HepG2 (cell line): ENCODE measurements at regions not wholly inside any gene's neighbourhood (a gene's known extent, or its start where the extent isn't known, plus 50 kb on each side); places are given as distances from the start of the nearest gene placed in this dataset.

Experiments used
- ATAC-seq: fragments of 200-7000 bp; cut with Tn5 transposase; 3 replicates; pipeline ENCODE4 v1.9.1; 2020; ENCODE audit warnings: mild to moderate bottlenecking, moderate library complexity
- BruUV-seq: library from RNA; stranded (reverse); fragments of 400-500 nt; replicated peaks from 2 replicates; lab custom pipeline; 2021; lab: Mats Ljungman, UMichigan
- CTCF ChIA-PET: fragments of 300-600 bp; formaldehyde crosslinking; extraction: SDS; loops from one replicate; lab custom pipeline; 2021; ENCODE audit warnings: low total read pairs, inconsistent platforms, low intra/inter-chr PET ratio; lab: Yijun Ruan, JAX
- POLR2A ChIA-PET: fragments of 350-600 bp; sonication (Branson Sonifier 250); formaldehyde crosslinking; loops from one replicate; lab custom pipeline; 2020; ENCODE audit warnings: antibody characterized with exemption, inconsistent platforms; lab: Yijun Ruan, JAX
- DNase-seq: peaks from one replicate; pipeline ENCODE4 v3.0.0-alpha.2; 2015; ENCODE audit warnings: low spot score
- FAIRE-seq: peaks from 3 replicates; lab custom pipeline; 2011; peaks lifted over from hg19 to GRCh38; lab: Jason Lieb, UNC
- H2AFZ ChIP-seq: one replicate; pipeline ENCODE4 v1.6.1; 2011; ENCODE audit warnings: low read length, inconsistent platforms
- H3K27ac ChIP-seq: fragments of 300-600 bp; 3 replicates; pipeline ENCODE4 v1.8.0; 2011; ENCODE audit warnings: mixed run types, mild to moderate bottlenecking, mixed read lengths, low read length, inconsistent platforms; ENCODE audit not compliant: insufficient read depth; ENCODE audit errors: extremely low read length
- H3K27me3 ChIP-seq, 2 experiments: fragments of 200-600 bp in 1 of 2; 2 replicates in 1 of 2; 3 replicates in 1 of 2; pipeline versions ENCODE4 v1.6.0 to v1.8.0; 2011; ENCODE audit warnings: low read length in 2 of 2, mild to moderate bottlenecking in 2 of 2, moderate library complexity in 2 of 2, inconsistent platforms in 1 of 2; ENCODE audit not compliant: insufficient read depth in 2 of 2, control insufficient read depth in 1 of 2
- H3K36me3 ChIP-seq, 2 experiments: fragments of 200-600 bp in 1 of 2; replicated peaks in 1 of 2; 2 replicates in 1 of 2; 3 replicates in 1 of 2; pipeline versions ENCODE4 v1.5.1 to v1.8.0; 2011; ENCODE audit warnings: low read length in 2 of 2, inconsistent platforms in 1 of 2; ENCODE audit not compliant: insufficient read depth in 2 of 2, control insufficient read depth in 1 of 2
- H3K4me1 ChIP-seq: 2 replicates; pipeline ENCODE4 v1.5.1; 2012; ENCODE audit warnings: low read length, inconsistent platforms; ENCODE audit not compliant: insufficient read depth
- H3K4me2 ChIP-seq: 2 replicates; pipeline ENCODE4 v1.6.0; 2011; ENCODE audit warnings: low read depth, low read length, inconsistent platforms
- H3K4me3 ChIP-seq, 3 experiments: fragments of 200-600 bp in 1 of 3; sonication (generic), shearing (Covaris generic) in 1 of 3; replicated peaks in 1 of 3; 2 replicates each; pipeline ENCODE4 v1.5.1; 2011 to 2016; ENCODE audit warnings: low read length in 3 of 3, inconsistent platforms in 2 of 3, low read depth in 2 of 3, mild to moderate bottlenecking in 2 of 3, control low read depth in 1 of 3, mixed read lengths in 1 of 3; ENCODE audit not compliant: insufficient read depth in 1 of 3
- H3K79me2 ChIP-seq: one replicate; pipeline ENCODE4 v1.6.1; 2011; ENCODE audit warnings: low read length, inconsistent platforms; ENCODE audit not compliant: insufficient read depth
- H3K9ac ChIP-seq: 2 replicates; pipeline ENCODE4 v1.6.0; 2011; ENCODE audit warnings: mild to moderate bottlenecking, low read depth, low read length, inconsistent platforms; ENCODE audit not compliant: insufficient read depth
- H3K9me3 ChIP-seq: 2 replicates; pipeline ENCODE4 v1.5.1; 2012; ENCODE audit warnings: mild to moderate bottlenecking, low read length
- H4K20me1 ChIP-seq: 2 replicates; pipeline ENCODE4 v1.6.0; 2011; ENCODE audit warnings: inconsistent platforms, mild to moderate bottlenecking, low read length, moderate library complexity; ENCODE audit not compliant: insufficient read depth
- DZIP1 ChIP-seq: sonication (generic); formaldehyde crosslinking; IDR thresholded peaks from 2 replicates; pipeline ENCODE4 v1.5.0; 2020; ENCODE audit warnings: mild to moderate bottlenecking, missing genetic modification reagents
- EP300 ChIP-seq, 3 experiments: sonication (generic) in 1 of 3; formaldehyde crosslinking in 1 of 3; IDR thresholded peaks; 2 replicates each; pipeline versions ENCODE4 v1.5.1 to v1.6.1; 2011 to 2020; ENCODE audit warnings: low read depth in 2 of 3, low read length in 2 of 3, borderline replicate concordance in 1 of 3, improper control_type of control experiment in 1 of 3, mild to moderate bottlenecking in 1 of 3, missing genetic modification reagents in 1 of 3, moderate library complexity in 1 of 3
- KAT8 ChIP-seq: IDR thresholded peaks from 2 replicates; pipeline ENCODE4 v1.6.1; 2016; ENCODE audit warnings: missing genetic modification reagents, missing compliant biosample characterization
- MEIS1 ChIP-seq: sonication (generic); formaldehyde crosslinking; IDR thresholded peaks from 2 replicates; pipeline ENCODE4 v1.9.0; 2021; ENCODE audit warnings: mild to moderate bottlenecking, missing genetic modification reagents, moderate library complexity, borderline replicate concordance
- NRL ChIP-seq: sonication (generic); formaldehyde crosslinking; IDR thresholded peaks from 2 replicates; pipeline ENCODE4 v1.5.0; 2020; ENCODE audit warnings: missing genetic modification reagents, mild to moderate bottlenecking, moderate library complexity, borderline replicate concordance
- PAWR ChIP-seq: sonication (generic); formaldehyde crosslinking; IDR thresholded peaks from 2 replicates; pipeline ENCODE4 v1.4.0; 2020; ENCODE audit warnings: missing genetic modification reagents, mild to moderate bottlenecking, borderline replicate concordance
- SALL1 ChIP-seq: sonication (generic); formaldehyde crosslinking; IDR thresholded peaks from 2 replicates; pipeline ENCODE4 v1.8.0; 2022; ENCODE audit warnings: mild to moderate bottlenecking, missing genetic modification reagents
- SMAD1 ChIP-seq: sonication (generic); formaldehyde crosslinking; IDR thresholded peaks from 2 replicates; pipeline ENCODE4 v1.4.0; 2020; ENCODE audit warnings: missing genetic modification reagents, low read depth, mild to moderate bottlenecking, borderline replicate concordance
- SP4 ChIP-seq: sonication (generic); formaldehyde crosslinking; IDR thresholded peaks from 2 replicates; pipeline ENCODE4 v1.8.1; 2023; ENCODE audit warnings: mild to moderate bottlenecking, missing genetic modification reagents
- TMF1 ChIP-seq: sonication (generic); formaldehyde crosslinking; IDR thresholded peaks from 2 replicates; pipeline ENCODE4 v1.8.1; 2022; ENCODE audit warnings: low read depth, missing genetic modification reagents
- ZBTB1 ChIP-seq: sonication (generic); formaldehyde crosslinking; IDR thresholded peaks from 2 replicates; pipeline ENCODE4 v1.4.0; 2020; ENCODE audit warnings: missing genetic modification reagents, borderline replicate concordance
- ZBTB34 ChIP-seq: sonication (generic); formaldehyde crosslinking; IDR thresholded peaks from 2 replicates; pipeline ENCODE4 v1.8.0; 2022; ENCODE audit warnings: mild to moderate bottlenecking, missing genetic modification reagents
- ZBTB46 ChIP-seq: sonication (generic); formaldehyde crosslinking; IDR thresholded peaks from 2 replicates; pipeline ENCODE4 v1.4.0; 2020; ENCODE audit warnings: mild to moderate bottlenecking, missing genetic modification reagents, borderline replicate concordance
- ZNF235 ChIP-seq: sonication (generic); formaldehyde crosslinking; IDR thresholded peaks from 2 replicates; pipeline ENCODE4 v1.8.1; 2023; ENCODE audit warnings: mild to moderate bottlenecking, missing genetic modification reagents, borderline replicate concordance
- ZNF292 ChIP-seq: sonication (generic); formaldehyde crosslinking; IDR thresholded peaks from 2 replicates; pipeline ENCODE4 v1.8.1; 2022; ENCODE audit warnings: mild to moderate bottlenecking, low read depth, missing genetic modification reagents, borderline replicate concordance
- ZNF441 ChIP-seq: sonication (generic); formaldehyde crosslinking; IDR thresholded peaks from 2 replicates; pipeline ENCODE4 v1.7.0; 2021; ENCODE audit warnings: missing genetic modification reagents, borderline replicate concordance
- ZNF501 ChIP-seq: sonication (generic); formaldehyde crosslinking; IDR thresholded peaks from 2 replicates; pipeline ENCODE4 v1.5.1; 2020; ENCODE audit warnings: mild to moderate bottlenecking, moderate library complexity, missing genetic modification reagents
- ZNF768 ChIP-seq: sonication (generic); formaldehyde crosslinking; IDR thresholded peaks from 2 replicates; pipeline ENCODE4 v1.4.0; 2020; ENCODE audit warnings: missing genetic modification reagents
- WGBS: methylation state at CpG from one replicate; pipeline ENCODE4 v1.1.6; 2017; ENCODE audit warnings: low lambda C conversion rate; 5-methylcytosine and 5-hydroxymethylcytosine counted together
- in situ Hi-C: cut with HindIII; loops from 2 replicates; pipeline ENCODE4 v1.10.0; 2017; ENCODE audit warnings: low pct_unique_long_range_greater_than_20kb; ENCODE audit not compliant: extremely low pct_ligation_motif_present
- intact Hi-C: fragments of 100-400 bp; cut with micrococcal nuclease; formaldehyde crosslinking; loops from one replicate; pipeline ENCODE4 v1.10.0; 2022; ENCODE audit not compliant: unreplicated experiment
- TF ChIP-seq, protein P1 (sequence below): sonication (generic); formaldehyde crosslinking; conservative IDR thresholded peaks from 2 replicates; pipeline ENCODE4 v1.4.0; 2020; ENCODE audit warnings: missing genetic modification reagents

GRCh38 chr13:76607866-76608265 is 278.3 kb downstream of the KCTD12 start:
- H3K9ac ChIP-seq: no peak overlapping the region
- H3K4me1 ChIP-seq: no peaks in the 10 kb centered on the region
- 0% methylated on average over 1 of the region's 1 CpG for whole genome bisulfite sequencing
- in situ Hi-C loops (no loop called here), intact Hi-C loops (no loop called here)
- no TSS peak for BruUV-seq
- no peaks in the 10 kb centered on the region for H3K27me3 ChIP-seq
- H3K4me2 ChIP-seq: no peak overlapping the region
- no peaks in the 10 kb centered on the region for H3K36me3 ChIP-seq
- no peaks in the 10 kb centered on the region for H4K20me1 ChIP-seq
- no peaks in the 10 kb centered on the region for H3K9me3 ChIP-seq
- CTCF ChIA-PET: no interaction called here
- H2AFZ ChIP-seq: no peak overlapping the region
- POLR2A ChIA-PET: no interaction called here
- ATAC-seq (no peak), DNase-seq (no peak), FAIRE-seq (no peak)
- H3K27ac ChIP-seq: no peak overlapping the region
- no peaks in the 10 kb centered on the region for H3K79me2 ChIP-seq
- no peak overlapping the region for H3K4me3 ChIP-seq
- TF ChIP-seq ZNF441: no peak
- no peak for TF ChIP-seq SMAD1 (CRISPR knock-in tag)
- TF ChIP-seq ZNF292 (CRISPR knock-in tag): no peak
- no peak for TF ChIP-seq DZIP1 (CRISPR knock-in tag)
- TF ChIP-seq ZBTB1: no peak
- no peak for TF ChIP-seq ZBTB34
- TF ChIP-seq ZNF235 (CRISPR knock-in tag): no peak
- TF ChIP-seq SALL1: no peak
- TF ChIP-seq PAWR (CRISPR knock-in tag): no peak
- TF ChIP-seq EP300 (IDR thresholded peaks at IDR 0.05; ENCODE audit: low read depth in 2 of 2, low read length in 2 of 2): no peak
- TF ChIP-seq EP300 (CRISPR knock-in tag; IDR thresholded peaks at IDR 0.05; ENCODE audit: borderline replicate concordance): no peak
- TF ChIP-seq ZNF768 (CRISPR knock-in tag): no peak
- TF ChIP-seq NRL (CRISPR knock-in tag): no peak
- no peak for TF ChIP-seq SP4
- no peak for TF ChIP-seq MEIS1
- no peak for TF ChIP-seq ZBTB46 (CRISPR knock-in tag)
- no peak for TF ChIP-seq TMF1 (CRISPR knock-in tag)
- TF ChIP-seq, protein P1, sequence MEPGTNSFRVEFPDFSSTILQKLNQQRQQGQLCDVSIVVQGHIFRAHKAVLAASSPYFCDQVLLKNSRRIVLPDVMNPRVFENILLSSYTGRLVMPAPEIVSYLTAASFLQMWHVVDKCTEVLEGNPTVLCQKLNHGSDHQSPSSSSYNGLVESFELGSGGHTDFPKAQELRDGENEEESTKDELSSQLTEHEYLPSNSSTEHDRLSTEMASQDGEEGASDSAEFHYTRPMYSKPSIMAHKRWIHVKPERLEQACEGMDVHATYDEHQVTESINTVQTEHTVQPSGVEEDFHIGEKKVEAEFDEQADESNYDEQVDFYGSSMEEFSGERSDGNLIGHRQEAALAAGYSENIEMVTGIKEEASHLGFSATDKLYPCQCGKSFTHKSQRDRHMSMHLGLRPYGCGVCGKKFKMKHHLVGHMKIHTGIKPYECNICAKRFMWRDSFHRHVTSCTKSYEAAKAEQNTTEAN: no peak
- TF ChIP-seq ZNF501 (CRISPR knock-in tag): no peak
- TF ChIP-seq KAT8 (CRISPR knock-in tag): no peak
